ENCODE measurements at regions not wholly inside any gene's neighbourhood (a gene's known extent, or its start where the extent isn't known, plus 50 kb on each side); places are given as distances from the start of the nearest gene placed in this dataset.

GRCh38 chr17:72468841-72469240 is 348.0 kb downstream of the SOX9 start:
- Histone ChIP-seq H3K4me1 (ENCODE audit: control insufficient read depth, extremely low read depth, insufficient read depth, low read length) (peaks cover 7% of the 10 kb centered on the region), H3K9ac (ENCODE audit: insufficient read depth, low read length) (no peak overlapping the region), H2AFZ (ENCODE audit: low read length) (no peak overlapping the region), H3K27ac (ENCODE audit: insufficient read depth, low read length) (no peak overlapping the region), H3K79me2 (ENCODE audit: control insufficient read depth, insufficient read depth, low read length) (no peaks in the 10 kb centered on the region), H3K4me3 (replicated peaks in 1 of 4; ENCODE audit: control extremely low read depth in 1 of 4, insufficient read depth in 1 of 4, low read depth in 3 of 4, low read length in 4 of 4) (no peak overlapping the region), H3K4me2 (ENCODE audit: extremely low read depth, insufficient read depth, low read length) (no peak overlapping the region), H4K20me1 (ENCODE audit: control insufficient read depth, extremely low read depth, insufficient read depth, low read length) (no peaks in the 10 kb centered on the region), H3K36me3 (ENCODE audit: control insufficient read depth, insufficient read depth, low read length) (no peaks in the 10 kb centered on the region), H3K9me3 (ENCODE audit: control insufficient read depth, insufficient read depth, low read depth, low read length) (no peaks in the 10 kb centered on the region), H3K27me3 (ENCODE audit: control insufficient read depth, insufficient read depth, low read length) (no peaks in the 10 kb centered on the region)
- TF ChIP-seq CTCF (conservative IDR thresholded peaks at IDR 0.05 in 1 of 2, IDR thresholded peaks at IDR 0.05 in 1 of 2; ENCODE audit: low read depth in 1 of 2, low read length in 2 of 2) = no peak
- no peak for TF ChIP-seq EZH2 (IDR thresholded peaks at IDR 0.05; ENCODE audit: low read length, missing control alignments)
- DNase-seq (ENCODE audit: low read depth in 2 of 2) = no peak

- no peak overlapping the region for H3K27ac ChIP-seq (ENCODE audit: insufficient read depth, low read length)
- no peak for DNase-seq (ENCODE audit: low read depth in 2 of 2)
- H3K9ac ChIP-seq (ENCODE audit: insufficient read depth, low read length) = no peak overlapping the region
- no peak overlapping the region for H3K4me3 ChIP-seq (replicated peaks in 1 of 4; ENCODE audit: control extremely low read depth in 1 of 4, insufficient read depth in 1 of 4, low read depth in 3 of 4, low read length in 4 of 4)
- H3K79me2 ChIP-seq (ENCODE audit: control insufficient read depth, insufficient read depth, low read length) = no peaks in the 10 kb centered on the region
- no peaks in the 10 kb centered on the region for H4K20me1 ChIP-seq (ENCODE audit: control insufficient read depth, extremely low read depth, insufficient read depth, low read length)
- peaks cover 7% of the 10 kb centered on the region for H3K4me1 ChIP-seq (ENCODE audit: control insufficient read depth, extremely low read depth, insufficient read depth, low read length)
- no peaks in the 10 kb centered on the region for H3K36me3 ChIP-seq (ENCODE audit: control insufficient read depth, insufficient read depth, low read length)
- no peak overlapping the region for H2AFZ ChIP-seq (ENCODE audit: low read length)
- TF ChIP-seq CTCF (conservative IDR thresholded peaks at IDR 0.05 in 1 of 2, IDR thresholded peaks at IDR 0.05 in 1 of 2; ENCODE audit: low read depth in 1 of 2, low read length in 2 of 2) = no peak
- TF ChIP-seq EZH2 (IDR thresholded peaks at IDR 0.05; ENCODE audit: low read length, missing control alignments) = no peak
- no peaks in the 10 kb centered on the region for H3K27me3 ChIP-seq (ENCODE audit: control insufficient read depth, insufficient read depth, low read length)
- H3K9me3 ChIP-seq (ENCODE audit: control insufficient read depth, insufficient read depth, low read depth, low read length) = no peaks in the 10 kb centered on the region
- H3K4me2 ChIP-seq (ENCODE audit: extremely low read depth, insufficient read depth, low read length) = no peak overlapping the region
Observed at GRCh38 chr17:72470121-72470705, 349.4 kb downstream of the SOX9 start.

GRCh38 chr17:72470734-72471133 is 349.9 kb downstream of the SOX9 start:
- TF ChIP-seq CTCF (conservative IDR thresholded peaks at IDR 0.05 in 1 of 2, IDR thresholded peaks at IDR 0.05 in 1 of 2; ENCODE audit: low read depth in 1 of 2, low read length in 2 of 2) (no peak), EZH2 (IDR thresholded peaks at IDR 0.05; ENCODE audit: low read length, missing control alignments) (no peak)
- H3K9me3 ChIP-seq (ENCODE audit: control insufficient read depth, insufficient read depth, low read depth, low read length) = no peaks in the 10 kb centered on the region
- no peak overlapping the region for H2AFZ ChIP-seq (ENCODE audit: low read length)
- H3K27me3 ChIP-seq (ENCODE audit: control insufficient read depth, insufficient read depth, low read length) = no peaks in the 10 kb centered on the region
- no peak for DNase-seq (ENCODE audit: low read depth in 2 of 2)
- no peak overlapping the region for H3K27ac ChIP-seq (ENCODE audit: insufficient read depth, low read length)
- H3K9ac ChIP-seq (ENCODE audit: insufficient read depth, low read length) = no peak overlapping the region
- H3K4me1 ChIP-seq (ENCODE audit: control insufficient read depth, extremely low read depth, insufficient read depth, low read length) = peaks cover 2% of the 10 kb centered on the region
- H3K79me2 ChIP-seq (ENCODE audit: control insufficient read depth, insufficient read depth, low read length) = no peaks in the 10 kb centered on the region
- no peaks in the 10 kb centered on the region for H3K36me3 ChIP-seq (ENCODE audit: control insufficient read depth, insufficient read depth, low read length)
- H4K20me1 ChIP-seq (ENCODE audit: control insufficient read depth, extremely low read depth, insufficient read depth, low read length) = no peaks in the 10 kb centered on the region
- no peak overlapping the region for H3K4me2 ChIP-seq (ENCODE audit: extremely low read depth, insufficient read depth, low read length)
- H3K4me3 ChIP-seq (replicated peaks in 1 of 4; ENCODE audit: control extremely low read depth in 1 of 4, insufficient read depth in 1 of 4, low read depth in 3 of 4, low read length in 4 of 4) = no peak overlapping the region

All from fibroblast of lung (primary cell).